SK-N-SH treated with all-trans-retinoic acid at 6 μM for 48 hours (cell line): ENCODE measurements at regions not wholly inside any gene's neighbourhood (a gene's known extent, or its start where the extent isn't known, plus 50 kb on each side); places are given as distances from the start of the nearest gene placed in this dataset.

Experiments
- ATAC-seq: fragments of 200-7000 bp; cut with Tn5 transposase; 3 replicates; pipeline ENCODE4 v1.9.1; 2020; ENCODE audit warnings: mild to moderate bottlenecking, moderate library complexity
- ARNTL ChIP-seq: fragments of 450-650 bp; formaldehyde crosslinking; IDR thresholded peaks from 2 replicates; pipeline ENCODE4 v1.5.0; 2020; ENCODE audit warnings: low read depth, mild to moderate bottlenecking, moderate library complexity, borderline replicate concordance
- BACH2 ChIP-seq: fragments of 250-450 bp; sonication (Bioruptor Pico); IDR thresholded peaks from 2 replicates; pipeline ENCODE4 v1.9.0; 2021; ENCODE audit warnings: mild to moderate bottlenecking, borderline replicate concordance
- CREB5 ChIP-seq: fragments of 250-450 bp; sonication (Bioruptor Pico); IDR thresholded peaks from 2 replicates; pipeline ENCODE4 v1.5.1; 2020; ENCODE audit warnings: low read depth, mild to moderate bottlenecking, moderate library complexity
- CSDC2 ChIP-seq: fragments of 250-450 bp; sonication (Bioruptor Pico); IDR thresholded peaks from 2 replicates; pipeline ENCODE4 v1.5.0; 2020; ENCODE audit warnings: mild to moderate bottlenecking, moderate library complexity
- ESRRG ChIP-seq: fragments of 250-450 bp; sonication (Bioruptor Pico); IDR thresholded peaks from 2 replicates; pipeline ENCODE4 v1.6.1; 2021; ENCODE audit warnings: mild to moderate bottlenecking
- ISL1 ChIP-seq: fragments of 250-450 bp; sonication (Bioruptor Pico); IDR thresholded peaks from 2 replicates; pipeline ENCODE4 v2.1.2; 2022; ENCODE audit warnings: mild to moderate bottlenecking, moderate library complexity
- OSR1 ChIP-seq: fragments of 250-450 bp; sonication (Bioruptor Pico); IDR thresholded peaks from 2 replicates; pipeline ENCODE4 v1.8.0; 2022; ENCODE audit warnings: moderate library complexity, mild to moderate bottlenecking, inconsistent platforms
- PATZ1 ChIP-seq: fragments of 250-450 bp; sonication (Bioruptor Pico); IDR thresholded peaks from 2 replicates; pipeline ENCODE4 v1.8.0; 2020; ENCODE audit warnings: mild to moderate bottlenecking, moderate library complexity, borderline replicate concordance
- POU6F1 ChIP-seq: fragments of 250-450 bp; sonication (Bioruptor Pico); IDR thresholded peaks from 2 replicates; pipeline ENCODE4 v1.8.0; 2021; ENCODE audit warnings: low read depth, mild to moderate bottlenecking, moderate library complexity, borderline replicate concordance
- PPARA ChIP-seq: fragments of 250-450 bp; sonication (Bioruptor Pico); IDR thresholded peaks from 2 replicates; pipeline ENCODE4 v1.5.0; 2020; ENCODE audit warnings: mild to moderate bottlenecking, borderline replicate concordance
- RARB ChIP-seq: fragments of 250-450 bp; sonication (Bioruptor Pico); IDR thresholded peaks from 2 replicates; pipeline ENCODE4 v1.8.0; 2021; ENCODE audit warnings: mild to moderate bottlenecking, moderate library complexity
- SNAI2 ChIP-seq: fragments of 250-450 bp; sonication (Bioruptor Pico); IDR thresholded peaks from 2 replicates; pipeline ENCODE4 v1.5.0; 2020; ENCODE audit warnings: mild to moderate bottlenecking, moderate library complexity
- TCF4 ChIP-seq: fragments of 250-450 bp; sonication (Bioruptor Pico); IDR thresholded peaks from 2 replicates; pipeline ENCODE4 v1.8.0; 2021; ENCODE audit warnings: mild to moderate bottlenecking, moderate library complexity, borderline replicate concordance
- TOX ChIP-seq: fragments of 250-450 bp; sonication (Bioruptor Pico); IDR thresholded peaks from 2 replicates; pipeline ENCODE4 v1.8.0; 2021; ENCODE audit warnings: mild to moderate bottlenecking, moderate library complexity, borderline replicate concordance
- TSHZ2 ChIP-seq: fragments of 250-450 bp; sonication (Bioruptor Pico); IDR thresholded peaks from 2 replicates; pipeline ENCODE4 v1.5.0; 2020; ENCODE audit warnings: mild to moderate bottlenecking, moderate library complexity
- ZC3H10 ChIP-seq: fragments of 250-450 bp; sonication (Bioruptor Pico); IDR thresholded peaks from 2 replicates; pipeline ENCODE4 v1.5.1; 2021; ENCODE audit warnings: mild to moderate bottlenecking, moderate library complexity
- ZFP3 ChIP-seq: fragments of 250-450 bp; sonication (Bioruptor Pico); IDR thresholded peaks from 2 replicates; pipeline ENCODE4 v1.5.0; 2020; ENCODE audit warnings: mild to moderate bottlenecking, moderate library complexity
- ZFP30 ChIP-seq: fragments of 450-650 bp; formaldehyde crosslinking; IDR thresholded peaks from 2 replicates; pipeline ENCODE4 v1.5.0; 2022; ENCODE audit warnings: mild to moderate bottlenecking, moderate library complexity
- ZNF565 ChIP-seq: fragments of 450-650 bp; formaldehyde crosslinking; conservative IDR thresholded peaks from 2 replicates; pipeline ENCODE4 v1.5.0; 2020; ENCODE audit warnings: low read depth, mild to moderate bottlenecking, moderate library complexity
- ZNF8 ChIP-seq: fragments of 450-650 bp; formaldehyde crosslinking; IDR thresholded peaks from 2 replicates; pipeline ENCODE4 v1.5.0; 2020; ENCODE audit warnings: mild to moderate bottlenecking, moderate library complexity

GRCh38 chr14:97230051-97230450 is 432.9 kb downstream of the VRK1 start:
- no peak for ATAC-seq
- TF ChIP-seq ZC3H10: no peak
- no peak for TF ChIP-seq RARB (CRISPR knock-in tag)
- TF ChIP-seq ARNTL (CRISPR knock-in tag): no peak
- no peak for TF ChIP-seq PPARA (CRISPR knock-in tag)
- no peak for TF ChIP-seq OSR1 (CRISPR knock-in tag)
- TF ChIP-seq ZNF565: no peak
- TF ChIP-seq TSHZ2: no peak

GRCh38 chr14:97233319-97233985 is 436.3 kb downstream of the VRK1 start:
- no peak for ATAC-seq
- TF ChIP-seq BACH2 (CRISPR knock-in tag) (no peak), ZNF8 (CRISPR knock-in tag) (no peak), OSR1 (CRISPR knock-in tag) (no peak), ZFP3 (CRISPR knock-in tag) (no peak), ESRRG (CRISPR knock-in tag) (no peak), TOX (no peak), POU6F1 (CRISPR knock-in tag) (no peak), ARNTL (CRISPR knock-in tag) (no peak), CSDC2 (CRISPR knock-in tag) (no peak), ZFP30 (no peak), RARB (CRISPR knock-in tag) (no peak), PPARA (CRISPR knock-in tag) (no peak), ISL1 (no peak), SNAI2 (CRISPR knock-in tag) (no peak), CREB5 (no peak), ZNF565 (no peak), PATZ1 (CRISPR knock-in tag) (no peak), ZC3H10 (no peak), TCF4 (no peak)

GRCh38 chr14:97246648-97247047 is 449.5 kb downstream of the VRK1 start:
- ATAC-seq: no peak
- TF ChIP-seq ARNTL (CRISPR knock-in tag) (no peak), TSHZ2 (no peak), CSDC2 (CRISPR knock-in tag) (no peak), OSR1 (CRISPR knock-in tag) (no peak), CREB5 (no peak), TCF4 (no peak), SNAI2 (CRISPR knock-in tag) (no peak), ZNF565 (no peak), PATZ1 (CRISPR knock-in tag) (no peak), PPARA (CRISPR knock-in tag) (no peak)
